ENCODE measurements at regions not wholly inside any gene's neighbourhood (a gene's known extent, or its start where the extent isn't known, plus 50 kb on each side); places are given as distances from the start of the nearest gene placed in this dataset.

GRCh38 chr5:26470439-26470838, 567.9 kb downstream of the CDH9 start:
- TF ChIP-seq, protein P1, sequence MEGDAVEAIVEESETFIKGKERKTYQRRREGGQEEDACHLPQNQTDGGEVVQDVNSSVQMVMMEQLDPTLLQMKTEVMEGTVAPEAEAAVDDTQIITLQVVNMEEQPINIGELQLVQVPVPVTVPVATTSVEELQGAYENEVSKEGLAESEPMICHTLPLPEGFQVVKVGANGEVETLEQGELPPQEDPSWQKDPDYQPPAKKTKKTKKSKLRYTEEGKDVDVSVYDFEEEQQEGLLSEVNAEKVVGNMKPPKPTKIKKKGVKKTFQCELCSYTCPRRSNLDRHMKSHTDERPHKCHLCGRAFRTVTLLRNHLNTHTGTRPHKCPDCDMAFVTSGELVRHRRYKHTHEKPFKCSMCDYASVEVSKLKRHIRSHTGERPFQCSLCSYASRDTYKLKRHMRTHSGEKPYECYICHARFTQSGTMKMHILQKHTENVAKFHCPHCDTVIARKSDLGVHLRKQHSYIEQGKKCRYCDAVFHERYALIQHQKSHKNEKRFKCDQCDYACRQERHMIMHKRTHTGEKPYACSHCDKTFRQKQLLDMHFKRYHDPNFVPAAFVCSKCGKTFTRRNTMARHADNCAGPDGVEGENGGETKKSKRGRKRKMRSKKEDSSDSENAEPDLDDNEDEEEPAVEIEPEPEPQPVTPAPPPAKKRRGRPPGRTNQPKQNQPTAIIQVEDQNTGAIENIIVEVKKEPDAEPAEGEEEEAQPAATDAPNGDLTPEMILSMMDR (CRISPR knock-in tag; IDR thresholded peaks at IDR 0.05): no peak
- TF ChIP-seq POGK (CRISPR knock-in tag; conservative IDR thresholded peaks at IDR 0.05) (no peak), HNRNPK (IDR thresholded peaks at IDR 0.05; ENCODE audit: low read depth, low read length, poor library complexity, severe bottlenecking) (no peak)
